Vagina (tissue), 2 donors: ENCODE measurements at regions not wholly inside any gene's neighbourhood (a gene's known extent, or its start where the extent isn't known, plus 50 kb on each side); places are given as distances from the start of the nearest gene placed in this dataset.

Source experiments
- CTCF ChIP-seq, 3 experiments: fragments of 450-650 bp in 2 of 3; fragments of 200-600 bp in 1 of 3; sonication (generic) in 1 of 3; IDR thresholded peaks; one replicate each; pipeline ENCODE4 v1.5.1; 2017 to 2019; ENCODE audit warnings: antibody characterized with exemption in 3 of 3, mild to moderate bottlenecking in 2 of 3, moderate library complexity in 2 of 3
- POLR2A ChIP-seq, 2 donors: fragments of 450-650 bp; IDR thresholded peaks; one replicate each; pipeline ENCODE4 v1.6.1; 2017; ENCODE audit warnings: antibody characterized with exemption in 2 of 2, mild to moderate bottlenecking in 2 of 2, moderate library complexity in 2 of 2

GRCh38 chr2:180652794-180653193 lies 327.6 kb upstream of the UBE2E3 start:
- TF ChIP-seq POLR2A (IDR thresholded peaks at IDR 0.05) (no peak), CTCF (IDR thresholded peaks at IDR 0.05) (no peak)
